ENCODE measurements at regions not wholly inside any gene's neighbourhood (a gene's known extent, or its start where the extent isn't known, plus 50 kb on each side); places are given as distances from the start of the nearest gene placed in this dataset.

DNA sequence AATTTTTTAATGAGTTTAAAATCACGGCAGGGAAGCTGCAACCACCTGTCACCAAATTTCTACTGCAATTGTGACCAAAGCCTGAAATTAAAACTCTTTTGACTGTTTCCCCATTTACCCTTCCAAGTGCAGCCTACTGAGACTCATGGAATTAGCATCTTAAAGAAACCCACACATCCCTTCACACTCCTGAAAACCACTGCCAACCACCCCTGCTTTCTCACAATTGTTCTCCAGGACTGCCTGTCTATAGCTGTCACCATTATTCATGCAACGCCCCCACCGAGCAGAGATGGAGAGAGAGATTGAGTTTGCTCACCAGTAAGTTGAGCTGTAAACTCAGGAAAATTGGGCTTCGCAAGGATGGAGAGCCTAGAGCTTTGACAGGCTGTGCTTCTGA, 383.8 kb upstream of the SORCS1 start:
- Histone ChIP-seq H3K9me3 (ENCODE audit: insufficient read depth, low read length) (no peaks in the 10 kb centered on the region), H3K9ac (ENCODE audit: low read length) (no peak overlapping the region), H3F3A (ENCODE audit: insufficient read depth) (no peaks in the 10 kb centered on the region), H4K20me1 (ENCODE audit: low read depth, low read length) (no peaks in the 10 kb centered on the region), H3K9me2 (replicated peaks; ENCODE audit: insufficient read depth, low read length) (no peaks in the 10 kb centered on the region), H2AFZ (ENCODE audit: low read depth, low read length, severe bottlenecking) (no peak overlapping the region), H3K4me2 (ENCODE audit: low read depth, low read length, poor library complexity, severe bottlenecking) (no peak overlapping the region), H3K4me3 (ENCODE audit: insufficient read depth, low read length, poor library complexity, severe bottlenecking) (no peak overlapping the region), H3K27ac (ENCODE audit: low read depth, low read length) (no peak overlapping the region), H3K79me2 (ENCODE audit: insufficient read depth, low read length) (no peaks in the 10 kb centered on the region), H3K36me3 (ENCODE audit: low read length) (no peaks in the 10 kb centered on the region), H3K27me3 (ENCODE audit: low read length) (no peaks in the 10 kb centered on the region)
- TF ChIP-seq, protein P1, sequence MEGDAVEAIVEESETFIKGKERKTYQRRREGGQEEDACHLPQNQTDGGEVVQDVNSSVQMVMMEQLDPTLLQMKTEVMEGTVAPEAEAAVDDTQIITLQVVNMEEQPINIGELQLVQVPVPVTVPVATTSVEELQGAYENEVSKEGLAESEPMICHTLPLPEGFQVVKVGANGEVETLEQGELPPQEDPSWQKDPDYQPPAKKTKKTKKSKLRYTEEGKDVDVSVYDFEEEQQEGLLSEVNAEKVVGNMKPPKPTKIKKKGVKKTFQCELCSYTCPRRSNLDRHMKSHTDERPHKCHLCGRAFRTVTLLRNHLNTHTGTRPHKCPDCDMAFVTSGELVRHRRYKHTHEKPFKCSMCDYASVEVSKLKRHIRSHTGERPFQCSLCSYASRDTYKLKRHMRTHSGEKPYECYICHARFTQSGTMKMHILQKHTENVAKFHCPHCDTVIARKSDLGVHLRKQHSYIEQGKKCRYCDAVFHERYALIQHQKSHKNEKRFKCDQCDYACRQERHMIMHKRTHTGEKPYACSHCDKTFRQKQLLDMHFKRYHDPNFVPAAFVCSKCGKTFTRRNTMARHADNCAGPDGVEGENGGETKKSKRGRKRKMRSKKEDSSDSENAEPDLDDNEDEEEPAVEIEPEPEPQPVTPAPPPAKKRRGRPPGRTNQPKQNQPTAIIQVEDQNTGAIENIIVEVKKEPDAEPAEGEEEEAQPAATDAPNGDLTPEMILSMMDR (IDR thresholded peaks at IDR 0.05; ENCODE audit: insufficient read depth, low read length, poor library complexity, severe bottlenecking): no peak
- TF ChIP-seq EZH2phosphoT487 (conservative IDR thresholded peaks at IDR 0.05; ENCODE audit: low read length): no peak

DNA sequence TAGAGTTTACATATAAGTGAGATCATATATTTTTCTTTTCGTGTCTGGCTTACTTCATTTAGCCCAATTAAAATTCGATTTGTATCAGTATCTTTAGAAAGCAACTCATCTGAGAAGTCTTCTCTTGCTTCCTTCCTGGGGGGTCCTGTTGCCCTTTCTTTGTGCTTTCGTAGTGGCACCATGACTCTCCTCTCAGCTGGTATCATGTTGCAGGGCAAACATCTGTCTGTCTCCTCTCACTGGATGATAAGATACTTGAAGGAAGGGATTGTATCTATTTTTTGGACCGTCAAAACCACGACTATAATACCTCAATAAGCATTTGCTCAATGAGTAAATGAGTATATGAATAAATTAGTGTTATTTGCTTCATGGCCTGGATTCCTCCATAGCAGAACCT, 382.5 kb upstream of the SORCS1 start:
- TF ChIP-seq, protein P1 (IDR thresholded peaks at IDR 0.05; ENCODE audit: insufficient read depth, low read length, poor library complexity, severe bottlenecking): no peak
- no peak for TF ChIP-seq EZH2phosphoT487 (conservative IDR thresholded peaks at IDR 0.05; ENCODE audit: low read length)
- H3K79me2 ChIP-seq (ENCODE audit: insufficient read depth, low read length): no peaks in the 10 kb centered on the region
- no peak overlapping the region for H3K9ac ChIP-seq (ENCODE audit: low read length)
- H3K9me2 ChIP-seq (replicated peaks; ENCODE audit: insufficient read depth, low read length): no peaks in the 10 kb centered on the region
- H3K36me3 ChIP-seq (ENCODE audit: low read length): no peaks in the 10 kb centered on the region
- no peak overlapping the region for H2AFZ ChIP-seq (ENCODE audit: low read depth, low read length, severe bottlenecking)
- H3K4me3 ChIP-seq (ENCODE audit: insufficient read depth, low read length, poor library complexity, severe bottlenecking): no peak overlapping the region
- no peak overlapping the region for H3K27ac ChIP-seq (ENCODE audit: low read depth, low read length)
- H3K9me3 ChIP-seq (ENCODE audit: insufficient read depth, low read length): no peaks in the 10 kb centered on the region
- no peak overlapping the region for H3K4me2 ChIP-seq (ENCODE audit: low read depth, low read length, poor library complexity, severe bottlenecking)
- no peaks in the 10 kb centered on the region for H3K27me3 ChIP-seq (ENCODE audit: low read length)
- no peaks in the 10 kb centered on the region for H3F3A ChIP-seq (ENCODE audit: insufficient read depth)
- H4K20me1 ChIP-seq (ENCODE audit: low read depth, low read length): no peaks in the 10 kb centered on the region

DNA sequence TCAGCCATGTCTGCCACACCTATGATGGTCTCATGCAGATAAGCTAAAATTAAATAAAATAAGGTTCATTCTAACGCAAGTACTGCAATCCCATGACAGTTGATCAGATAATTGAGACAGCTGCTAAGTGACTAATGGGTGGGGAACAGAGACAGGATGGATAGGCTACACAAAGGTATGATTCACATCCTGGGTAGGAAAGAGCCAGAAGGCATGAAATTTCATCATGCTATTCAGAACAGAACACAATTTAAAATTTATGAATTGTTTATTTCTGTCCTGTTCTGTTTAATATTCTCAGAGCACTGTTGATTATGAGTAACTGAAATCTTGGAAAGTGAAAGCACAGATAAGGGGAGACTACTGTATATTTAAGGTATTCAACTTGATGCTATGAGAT, 381.8 kb upstream of the SORCS1 start:
- no peak for TF ChIP-seq EZH2phosphoT487 (conservative IDR thresholded peaks at IDR 0.05; ENCODE audit: low read length)
- TF ChIP-seq, protein P1 (IDR thresholded peaks at IDR 0.05; ENCODE audit: insufficient read depth, low read length, poor library complexity, severe bottlenecking): no peak
- H3K4me2 ChIP-seq (ENCODE audit: low read depth, low read length, poor library complexity, severe bottlenecking): no peak overlapping the region

More for the DNA sequence above, 381.8 kb upstream of the SORCS1 start:
- Histone ChIP-seq H3K4me3 (ENCODE audit: insufficient read depth, low read length, poor library complexity, severe bottlenecking) (no peak overlapping the region), H3K9ac (ENCODE audit: low read length) (no peak overlapping the region), H4K20me1 (ENCODE audit: low read depth, low read length) (no peaks in the 10 kb centered on the region), H2AFZ (ENCODE audit: low read depth, low read length, severe bottlenecking) (no peak overlapping the region), H3K27me3 (ENCODE audit: low read length) (no peaks in the 10 kb centered on the region), H3K27ac (ENCODE audit: low read depth, low read length) (no peak overlapping the region), H3K9me2 (replicated peaks; ENCODE audit: insufficient read depth, low read length) (no peaks in the 10 kb centered on the region), H3K36me3 (ENCODE audit: low read length) (no peaks in the 10 kb centered on the region), H3K79me2 (ENCODE audit: insufficient read depth, low read length) (no peaks in the 10 kb centered on the region), H3K9me3 (ENCODE audit: insufficient read depth, low read length) (no peaks in the 10 kb centered on the region), H3F3A (ENCODE audit: insufficient read depth) (no peaks in the 10 kb centered on the region)
